Stomach (tissue), 8 donors: ENCODE measurements at regions not wholly inside any gene's neighbourhood (a gene's known extent, or its start where the extent isn't known, plus 50 kb on each side); places are given as distances from the start of the nearest gene placed in this dataset.

Experiments used
- DNase-seq, 2 donors: peaks; one replicate each; pipeline versions ENCODE4 v3.0.0 to v3.0.0-alpha.2; 2013 to 2019
- H3K27ac ChIP-seq, 5 donors: fragments of 200-600 bp in 4 of 5; sonication (generic) in 4 of 5; one replicate each; pipeline ENCODE4 v1.5.1; 2013 to 2019; ENCODE audit warnings: mild to moderate bottlenecking in 1 of 5, moderate library complexity in 1 of 5
- H3K27me3 ChIP-seq, 3 donors: fragments of 200-600 bp; sonication (generic); one replicate each; pipeline ENCODE4 v1.5.1; 2017 to 2019; ENCODE audit warnings: mixed run types in 1 of 3
- H3K36me3 ChIP-seq, 4 donors: fragments of 200-600 bp; sonication (generic); 1 replicate in 3 of 4; 2 replicates in 1 of 4; pipeline ENCODE4 v1.5.1; 2016 to 2019
- H3K4me1 ChIP-seq, 4 donors: fragments of 200-600 bp; sonication (generic); one replicate each; pipeline ENCODE4 v1.5.1; 2016 to 2019
- H3K4me3 ChIP-seq, 4 donors: fragments of 200-600 bp; sonication (generic) in 3 of 4; one replicate each; pipeline ENCODE4 v1.5.1; 2016 to 2019; ENCODE audit warnings: mild to moderate bottlenecking in 1 of 4
- H3K9me3 ChIP-seq, 4 donors: fragments of 200-600 bp; sonication (generic); one replicate each; pipeline ENCODE4 v1.5.1; 2016 to 2019
- EP300 ChIP-seq: sonication (generic); formaldehyde crosslinking; IDR thresholded peaks from one replicate; pipeline ENCODE4 v1.6.1; 2017; ENCODE audit warnings: antibody characterized with exemption
- POLR2A ChIP-seq, 4 donors: fragments of 450-650 bp; IDR thresholded peaks; one replicate each; pipeline ENCODE4 v1.6.1; 2016; ENCODE audit warnings: antibody characterized with exemption in 4 of 4, control low read depth in 2 of 4, mild to moderate bottlenecking in 1 of 4, moderate library complexity in 1 of 4
- POLR2AphosphoS5 ChIP-seq, 3 donors: sonication (generic); formaldehyde crosslinking; IDR thresholded peaks; one replicate each; pipeline ENCODE4 v1.6.1; 2016; ENCODE audit warnings: antibody characterized with exemption in 3 of 3
- WGBS, 5 donors: extraction: QIAGEN DNeasy Blood & Tissue Kit in 3 of 5; methylation state at CpG; one replicate each; pipeline versions ENCODE4 v1.1.5 to v1.1.7; 2013 to 2018; 5-methylcytosine and 5-hydroxymethylcytosine counted together
- intact Hi-C: fragments of 100-400 bp; cut with DNase I; formaldehyde crosslinking; loops from one replicate; pipeline ENCODE4 v1.15.1; 2023; ENCODE audit warnings: low total_unique reads
- TF ChIP-seq, protein P1 (sequence below), 7 experiments: fragments of 450-650 bp in 4 of 7; fragments of 200-600 bp in 3 of 7; sonication (generic) in 3 of 7; IDR thresholded peaks; one replicate each; pipeline ENCODE4 v1.5.1; 2016 to 2019; ENCODE audit warnings: antibody characterized with exemption in 7 of 7, control low read depth in 2 of 7, mild to moderate bottlenecking in 1 of 7
- donor health status: healthy with polysubstance abuse.
- donor health status: Bipolar disorder and iron deficiency.
- donor health status: healthy.

GRCh38 chr11:114832532-114833125 lies 154.3 kb downstream of the NXPE2 start:
- intact Hi-C loops, result no loop called here
- H3K4me1 ChIP-seq, result peaks cover 0 to 4% (median 0%) of the 10 kb centered on the region in 4 donors
- peak overlapping the region in 1 of 5 donors; percentile 30 for H3K27ac ChIP-seq
- TF ChIP-seq POLR2AphosphoS5 (IDR thresholded peaks at IDR 0.05) (peak in 1 of 3 donors; percentile 33), POLR2A (IDR thresholded peaks at IDR 0.05) (no peak)
- WGBS, 5 donors, result 2 to 12% (median 6%) methylated on average over 6 of the region's 6 CpGs
- H3K27me3 ChIP-seq, result no peaks in the 10 kb centered on the region
- no peaks in the 10 kb centered on the region for H3K36me3 ChIP-seq
- H3K4me3 ChIP-seq, result no peak overlapping the region
- DNase-seq, result peak in 1 of 2 donors; percentile 76
- no peaks in the 10 kb centered on the region for H3K9me3 ChIP-seq

DNA sequence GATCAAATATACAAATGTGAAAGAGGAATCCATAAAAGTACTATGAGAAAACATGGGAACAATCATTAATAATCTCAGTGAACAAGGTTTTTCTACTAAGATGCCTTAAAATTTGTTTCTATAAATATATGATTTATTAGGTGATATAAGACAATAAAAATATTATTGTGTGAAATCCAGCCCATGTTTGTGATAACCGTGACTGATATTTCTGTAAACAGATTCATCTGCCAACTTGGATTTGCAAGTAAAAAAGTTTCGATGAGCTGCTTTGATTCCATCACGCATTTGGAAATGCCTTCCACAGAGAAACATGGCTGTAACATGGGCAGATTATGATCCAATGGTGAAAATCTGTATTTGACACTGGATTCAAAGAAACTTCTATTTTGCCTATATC lies 157.8 kb downstream of the NXPE2 start:
- intact Hi-C loops, result no loop called here
- TF ChIP-seq EP300, result no peak
- no peak overlapping the region for H3K27ac ChIP-seq

GRCh38 chr11:114844896-114845295 lies 166.6 kb downstream of the NXPE2 start:
- no peak for DNase-seq
- no peaks in the 10 kb centered on the region for H3K9me3 ChIP-seq
- peaks cover 0 to 7% (median 0%) of the 10 kb centered on the region in 3 donors for H3K27me3 ChIP-seq
- no peak overlapping the region for H3K27ac ChIP-seq
- no peaks in the 10 kb centered on the region for H3K4me1 ChIP-seq
- H3K36me3 ChIP-seq, result no peaks in the 10 kb centered on the region
- no peak for TF ChIP-seq POLR2A (IDR thresholded peaks at IDR 0.05)
- TF ChIP-seq EP300, result no peak
- intact Hi-C loops, result no loop called here
- 77 to 94% (median 83%) methylated on average over 1 of the region's 1 CpG for WGBS, 5 donors
- H3K4me3 ChIP-seq, result no peak overlapping the region

More for the DNA sequence above, 157.8 kb downstream of the NXPE2 start:
- no peaks in the 10 kb centered on the region for H3K36me3 ChIP-seq
- no peak for DNase-seq
- H3K27me3 ChIP-seq, result no peaks in the 10 kb centered on the region
- WGBS, 5 donors, result 80 to 87% (median 84%) methylated on average over 3 of the region's 3 CpGs
- H3K4me1 ChIP-seq, result peaks cover 0 to 4% (median 0%) of the 10 kb centered on the region in 4 donors
- H3K4me3 ChIP-seq, result no peak overlapping the region
- peaks cover 0 to 12% (median 10%) of the 10 kb centered on the region in 4 donors for H3K9me3 ChIP-seq

- H3K27ac ChIP-seq, result no peak overlapping the region
- WGBS, 5 donors, result 70 to 85% (median 77%) methylated on average over 4 of the region's 4 CpGs
- intact Hi-C loops, result no loop called here
- H3K4me3 ChIP-seq, result no peak overlapping the region
- TF ChIP-seq, protein P1, sequence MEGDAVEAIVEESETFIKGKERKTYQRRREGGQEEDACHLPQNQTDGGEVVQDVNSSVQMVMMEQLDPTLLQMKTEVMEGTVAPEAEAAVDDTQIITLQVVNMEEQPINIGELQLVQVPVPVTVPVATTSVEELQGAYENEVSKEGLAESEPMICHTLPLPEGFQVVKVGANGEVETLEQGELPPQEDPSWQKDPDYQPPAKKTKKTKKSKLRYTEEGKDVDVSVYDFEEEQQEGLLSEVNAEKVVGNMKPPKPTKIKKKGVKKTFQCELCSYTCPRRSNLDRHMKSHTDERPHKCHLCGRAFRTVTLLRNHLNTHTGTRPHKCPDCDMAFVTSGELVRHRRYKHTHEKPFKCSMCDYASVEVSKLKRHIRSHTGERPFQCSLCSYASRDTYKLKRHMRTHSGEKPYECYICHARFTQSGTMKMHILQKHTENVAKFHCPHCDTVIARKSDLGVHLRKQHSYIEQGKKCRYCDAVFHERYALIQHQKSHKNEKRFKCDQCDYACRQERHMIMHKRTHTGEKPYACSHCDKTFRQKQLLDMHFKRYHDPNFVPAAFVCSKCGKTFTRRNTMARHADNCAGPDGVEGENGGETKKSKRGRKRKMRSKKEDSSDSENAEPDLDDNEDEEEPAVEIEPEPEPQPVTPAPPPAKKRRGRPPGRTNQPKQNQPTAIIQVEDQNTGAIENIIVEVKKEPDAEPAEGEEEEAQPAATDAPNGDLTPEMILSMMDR (IDR thresholded peaks at IDR 0.05), result no peak
- no peak for TF ChIP-seq POLR2A (IDR thresholded peaks at IDR 0.05)
- TF ChIP-seq POLR2AphosphoS5 (IDR thresholded peaks at IDR 0.05), result no peak
- no peak for TF ChIP-seq EP300
- no peaks in the 10 kb centered on the region for H3K9me3 ChIP-seq
- H3K4me1 ChIP-seq, result no peaks in the 10 kb centered on the region
- H3K36me3 ChIP-seq, result no peaks in the 10 kb centered on the region
- DNase-seq, result no peak
- peaks cover 0 to 7% (median 0%) of the 10 kb centered on the region in 3 donors for H3K27me3 ChIP-seq
Measured at GRCh38 chr11:114845766-114846415, 167.6 kb downstream of the NXPE2 start.

DNA sequence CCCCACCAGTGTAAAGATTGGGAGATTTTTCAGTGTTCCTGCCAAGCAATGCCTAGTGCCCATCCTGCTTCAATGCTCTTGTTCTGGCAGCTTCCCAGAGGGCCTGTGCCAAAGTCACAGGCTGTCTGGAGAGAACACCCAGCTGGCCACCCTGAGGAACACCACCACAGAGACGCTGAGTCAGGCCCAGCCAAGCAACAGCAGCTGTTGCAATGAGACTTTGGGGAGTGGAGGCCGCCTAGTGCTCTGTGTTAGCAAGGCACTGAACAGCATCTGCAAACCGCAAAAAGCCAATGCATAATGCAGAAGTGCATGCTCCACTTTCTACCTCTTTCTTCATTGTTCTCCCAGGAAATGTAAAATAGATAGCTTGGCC lies 168.1 kb downstream of the NXPE2 start:
- 35 to 68% (median 55%) methylated on average over 2 to 3 of the region's 3 CpGs for WGBS, 5 donors
- no peak overlapping the region for H3K4me3 ChIP-seq
- no peaks in the 10 kb centered on the region for H3K4me1 ChIP-seq
- no peaks in the 10 kb centered on the region for H3K9me3 ChIP-seq
- peak in 1 of 2 donors; percentile 35 for DNase-seq
- H3K27me3 ChIP-seq, result peaks cover 0 to 7% (median 0%) of the 10 kb centered on the region in 3 donors
- intact Hi-C loops, result no loop called here
- H3K36me3 ChIP-seq, result no peaks in the 10 kb centered on the region
- no peak for TF ChIP-seq EP300
- no peak for TF ChIP-seq POLR2A (IDR thresholded peaks at IDR 0.05)
- TF ChIP-seq, protein P1 (IDR thresholded peaks at IDR 0.05), result no peak
- no peak for TF ChIP-seq POLR2AphosphoS5 (IDR thresholded peaks at IDR 0.05)
- H3K27ac ChIP-seq, result no peak overlapping the region
